ENCODE measurements at regions not wholly inside any gene's neighbourhood (a gene's known extent, or its start where the extent isn't known, plus 50 kb on each side); places are given as distances from the start of the nearest gene placed in this dataset.

DNA sequence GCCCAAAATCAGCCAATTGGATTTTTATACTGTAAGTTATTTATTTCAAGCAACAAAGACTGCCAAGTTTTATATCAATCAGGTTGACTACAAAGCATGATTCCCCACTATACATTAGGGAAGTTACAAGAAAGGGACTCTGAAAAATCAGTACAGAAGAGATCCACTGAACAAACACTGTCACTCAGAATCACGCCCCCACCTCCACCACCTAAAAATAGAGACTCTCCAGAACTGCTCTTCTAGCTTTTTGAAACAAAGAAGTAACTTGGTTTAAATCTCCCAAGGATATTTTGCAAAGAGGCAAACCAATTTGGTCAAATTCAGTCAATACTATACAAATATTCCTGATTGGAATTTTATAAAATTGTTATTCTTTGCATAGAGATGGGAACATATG lies 438.0 kb downstream of the HTR1A start:
- TF ChIP-seq FOXM1 (IDR thresholded peaks at IDR 0.05; ENCODE audit: borderline replicate concordance, low read depth) (no peak), CEBPB (IDR thresholded peaks at IDR 0.05) (no peak), RAD21 (IDR thresholded peaks at IDR 0.05; ENCODE audit: low read depth) (no peak), NFIC (IDR thresholded peaks at IDR 0.05) (no peak), EP300 (IDR thresholded peaks at IDR 0.05; ENCODE audit: borderline replicate concordance) (no peak), EGR1 (IDR thresholded peaks at IDR 0.05) (no peak), TEAD4 (IDR thresholded peaks at IDR 0.05) (no peak), CREB1 (IDR thresholded peaks at IDR 0.05; ENCODE audit: low read depth) (no peak), TCF12 (IDR thresholded peaks at IDR 0.05; ENCODE audit: low read depth) (no peak), ZBTB7A (IDR thresholded peaks at IDR 0.05; ENCODE audit: low read depth) (no peak)
- TF ChIP-seq, protein P1, sequence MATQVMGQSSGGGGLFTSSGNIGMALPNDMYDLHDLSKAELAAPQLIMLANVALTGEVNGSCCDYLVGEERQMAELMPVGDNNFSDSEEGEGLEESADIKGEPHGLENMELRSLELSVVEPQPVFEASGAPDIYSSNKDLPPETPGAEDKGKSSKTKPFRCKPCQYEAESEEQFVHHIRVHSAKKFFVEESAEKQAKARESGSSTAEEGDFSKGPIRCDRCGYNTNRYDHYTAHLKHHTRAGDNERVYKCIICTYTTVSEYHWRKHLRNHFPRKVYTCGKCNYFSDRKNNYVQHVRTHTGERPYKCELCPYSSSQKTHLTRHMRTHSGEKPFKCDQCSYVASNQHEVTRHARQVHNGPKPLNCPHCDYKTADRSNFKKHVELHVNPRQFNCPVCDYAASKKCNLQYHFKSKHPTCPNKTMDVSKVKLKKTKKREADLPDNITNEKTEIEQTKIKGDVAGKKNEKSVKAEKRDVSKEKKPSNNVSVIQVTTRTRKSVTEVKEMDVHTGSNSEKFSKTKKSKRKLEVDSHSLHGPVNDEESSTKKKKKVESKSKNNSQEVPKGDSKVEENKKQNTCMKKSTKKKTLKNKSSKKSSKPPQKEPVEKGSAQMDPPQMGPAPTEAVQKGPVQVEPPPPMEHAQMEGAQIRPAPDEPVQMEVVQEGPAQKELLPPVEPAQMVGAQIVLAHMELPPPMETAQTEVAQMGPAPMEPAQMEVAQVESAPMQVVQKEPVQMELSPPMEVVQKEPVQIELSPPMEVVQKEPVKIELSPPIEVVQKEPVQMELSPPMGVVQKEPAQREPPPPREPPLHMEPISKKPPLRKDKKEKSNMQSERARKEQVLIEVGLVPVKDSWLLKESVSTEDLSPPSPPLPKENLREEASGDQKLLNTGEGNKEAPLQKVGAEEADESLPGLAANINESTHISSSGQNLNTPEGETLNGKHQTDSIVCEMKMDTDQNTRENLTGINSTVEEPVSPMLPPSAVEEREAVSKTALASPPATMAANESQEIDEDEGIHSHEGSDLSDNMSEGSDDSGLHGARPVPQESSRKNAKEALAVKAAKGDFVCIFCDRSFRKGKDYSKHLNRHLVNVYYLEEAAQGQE (IDR thresholded peaks at IDR 0.05; ENCODE audit: low read depth): no peak
- TF ChIP-seq, protein P2, sequence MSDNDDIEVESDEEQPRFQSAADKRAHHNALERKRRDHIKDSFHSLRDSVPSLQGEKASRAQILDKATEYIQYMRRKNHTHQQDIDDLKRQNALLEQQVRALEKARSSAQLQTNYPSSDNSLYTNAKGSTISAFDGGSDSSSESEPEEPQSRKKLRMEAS (IDR thresholded peaks at IDR 0.05): no peak

DNA sequence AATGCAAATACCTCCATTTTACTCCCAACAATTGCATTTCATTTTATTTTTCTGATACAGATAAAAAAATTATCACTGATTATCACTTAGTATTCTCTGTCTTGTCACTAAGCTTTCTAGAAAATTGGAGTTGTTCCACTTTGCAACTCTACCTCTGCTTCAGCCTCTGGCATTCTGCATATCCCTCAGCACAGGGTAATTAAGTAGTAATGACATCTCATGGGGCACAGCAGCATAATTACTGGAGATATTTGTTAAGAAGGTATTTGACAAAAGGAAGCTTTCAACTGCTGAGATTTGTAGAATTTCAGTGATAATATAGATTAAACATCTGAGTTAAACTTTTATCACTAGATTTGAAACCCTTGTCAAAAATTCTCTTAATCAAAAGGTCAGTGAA lies 446.2 kb downstream of the HTR1A start:
- TF ChIP-seq NFIC (IDR thresholded peaks at IDR 0.05): no peak
- TF ChIP-seq, protein P1 (IDR thresholded peaks at IDR 0.05; ENCODE audit: low read depth): no peak
- no peak for TF ChIP-seq ZBTB7A (IDR thresholded peaks at IDR 0.05; ENCODE audit: low read depth)
- TF ChIP-seq YY1 (IDR thresholded peaks at IDR 0.05; ENCODE audit: low read depth): no peak
- no peak for TF ChIP-seq EGR1 (IDR thresholded peaks at IDR 0.05)
- no peak for TF ChIP-seq CREB1 (IDR thresholded peaks at IDR 0.05; ENCODE audit: low read depth)
- TF ChIP-seq CEBPB (IDR thresholded peaks at IDR 0.05): no peak
- TF ChIP-seq TCF12 (IDR thresholded peaks at IDR 0.05; ENCODE audit: low read depth): no peak

DNA sequence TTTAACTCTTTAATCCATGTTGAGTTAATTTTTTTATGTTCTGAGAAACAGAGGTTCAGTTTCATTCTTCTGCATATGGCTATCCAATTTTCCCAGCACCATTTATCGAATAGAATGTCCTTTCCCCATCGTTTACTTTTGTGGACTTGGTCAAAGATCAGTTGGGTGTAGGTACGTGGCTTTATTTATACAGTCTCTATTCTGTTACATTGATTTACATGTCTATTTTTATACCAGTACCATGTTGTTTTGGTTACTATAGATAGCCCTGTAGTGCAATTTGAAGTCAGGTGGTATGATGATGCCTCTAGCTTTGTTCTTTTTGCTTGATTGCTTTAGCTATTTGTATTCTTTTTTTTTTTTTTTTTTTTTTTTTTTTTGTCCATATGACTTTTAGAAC lies 462.0 kb downstream of the HTR1A start:
- TF ChIP-seq RAD21 (IDR thresholded peaks at IDR 0.05; ENCODE audit: low read depth) (no peak), TCF12 (IDR thresholded peaks at IDR 0.05; ENCODE audit: low read depth) (no peak), TAF1 (IDR thresholded peaks at IDR 0.05; ENCODE audit: low read depth) (no peak), TEAD4 (IDR thresholded peaks at IDR 0.05) (no peak)
- TF ChIP-seq, protein P3, sequence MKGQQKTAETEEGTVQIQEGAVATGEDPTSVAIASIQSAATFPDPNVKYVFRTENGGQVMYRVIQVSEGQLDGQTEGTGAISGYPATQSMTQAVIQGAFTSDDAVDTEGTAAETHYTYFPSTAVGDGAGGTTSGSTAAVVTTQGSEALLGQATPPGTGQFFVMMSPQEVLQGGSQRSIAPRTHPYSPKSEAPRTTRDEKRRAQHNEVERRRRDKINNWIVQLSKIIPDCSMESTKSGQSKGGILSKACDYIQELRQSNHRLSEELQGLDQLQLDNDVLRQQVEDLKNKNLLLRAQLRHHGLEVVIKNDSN (IDR thresholded peaks at IDR 0.05): no peak
- TF ChIP-seq, protein P2 (IDR thresholded peaks at IDR 0.05): no peak
- TF ChIP-seq, protein P1 (IDR thresholded peaks at IDR 0.05; ENCODE audit: low read depth): no peak

DNA sequence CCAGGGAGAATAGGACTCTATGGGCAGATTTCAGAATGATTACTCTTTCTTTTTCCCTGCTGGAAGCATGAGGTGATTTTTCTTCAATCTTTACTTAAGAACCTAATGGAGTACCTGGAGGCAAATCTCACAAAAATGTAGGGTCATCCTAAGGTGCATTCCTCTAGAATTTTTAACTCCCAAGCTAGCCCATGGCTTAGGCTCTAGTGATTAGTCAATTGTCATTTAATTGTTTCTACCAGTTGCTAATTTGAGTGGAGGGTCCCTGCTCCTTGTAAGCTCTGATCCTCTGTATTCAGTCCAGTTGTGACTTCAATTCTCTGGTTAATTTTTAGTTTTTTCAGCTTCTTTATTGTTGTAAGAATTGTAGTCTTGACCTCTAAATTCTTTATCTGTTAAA lies 467.0 kb downstream of the HTR1A start:
- TF ChIP-seq TEAD4 (IDR thresholded peaks at IDR 0.05): no peak
- TF ChIP-seq FOXM1 (IDR thresholded peaks at IDR 0.05; ENCODE audit: borderline replicate concordance, low read depth): no peak
- TF ChIP-seq TCF12 (IDR thresholded peaks at IDR 0.05; ENCODE audit: low read depth): no peak
- no peak for TF ChIP-seq EP300 (IDR thresholded peaks at IDR 0.05; ENCODE audit: borderline replicate concordance)
- TF ChIP-seq TAF1 (IDR thresholded peaks at IDR 0.05; ENCODE audit: low read depth): no peak
- TF ChIP-seq CREB1 (IDR thresholded peaks at IDR 0.05; ENCODE audit: low read depth): no peak
- TF ChIP-seq, protein P2 (IDR thresholded peaks at IDR 0.05): no peak
- TF ChIP-seq EGR1 (IDR thresholded peaks at IDR 0.05): no peak
- no peak for TF ChIP-seq NFIC (IDR thresholded peaks at IDR 0.05)
- TF ChIP-seq RAD21 (IDR thresholded peaks at IDR 0.05; ENCODE audit: low read depth): no peak
- TF ChIP-seq, protein P3 (IDR thresholded peaks at IDR 0.05): no peak
- no peak for TF ChIP-seq YY1 (IDR thresholded peaks at IDR 0.05; ENCODE audit: low read depth)
- TF ChIP-seq CEBPB (IDR thresholded peaks at IDR 0.05): no peak
- no peak for TF ChIP-seq ZBTB7A (IDR thresholded peaks at IDR 0.05; ENCODE audit: low read depth)
- TF ChIP-seq, protein P1 (IDR thresholded peaks at IDR 0.05; ENCODE audit: low read depth): no peak
